Smooth muscle cell (in vitro differentiated cells): ENCODE measurements at regions not wholly inside any gene's neighbourhood (a gene's known extent, or its start where the extent isn't known, plus 50 kb on each side); places are given as distances from the start of the nearest gene placed in this dataset.
"Not testable (repeated sequence)": the region's sequence is repeated elsewhere in the genome, so short reads cannot be mapped to it uniquely, and the experiment has no call there.

ENCODE experiments used
- DNase-seq: peaks from one replicate; lab custom pipeline; 2025; ENCODE audit not compliant: unreplicated experiment; lab: John Stamatoyannopoulos, UW
- H2AFZ ChIP-seq: fragments of 200-600 bp; sonication (generic); 2 replicates; pipeline ENCODE4 v1.6.0; 2016; ENCODE audit warnings: antibody characterized with exemption, low read depth, mild to moderate bottlenecking
- H3F3A ChIP-seq: fragments of 200-600 bp; sonication (generic); 2 replicates; pipeline ENCODE4 v1.6.0; 2017; ENCODE audit warnings: antibody characterized with exemption, low read depth
- H3K27ac ChIP-seq: fragments of 200-600 bp; sonication (generic); 2 replicates; pipeline ENCODE4 v1.5.1; 2016; ENCODE audit warnings: low read depth, mild to moderate bottlenecking
- H3K27me3 ChIP-seq: fragments of 200-600 bp; sonication (generic); 2 replicates; pipeline ENCODE4 v1.6.1; 2016; ENCODE audit warnings: low read depth, mild to moderate bottlenecking
- H3K36me3 ChIP-seq: fragments of 200-600 bp; sonication (generic); 2 replicates; pipeline ENCODE4 v1.5.1; 2016; ENCODE audit warnings: low read depth
- H3K4me1 ChIP-seq: fragments of 200-600 bp; sonication (generic); 2 replicates; pipeline ENCODE4 v1.5.1; 2016; ENCODE audit warnings: low read depth
- H3K4me2 ChIP-seq: fragments of 200-600 bp; sonication (generic); 2 replicates; pipeline ENCODE4 v1.6.0; 2016; ENCODE audit warnings: mild to moderate bottlenecking
- H3K4me3 ChIP-seq: fragments of 200-600 bp; sonication (generic); 2 replicates; pipeline ENCODE4 v1.5.1; 2016; ENCODE audit warnings: mild to moderate bottlenecking
- H3K79me2 ChIP-seq: fragments of 200-600 bp; sonication (generic); 2 replicates; pipeline ENCODE4 v1.6.0; 2016; ENCODE audit warnings: low read depth, mild to moderate bottlenecking
- H3K9ac ChIP-seq: fragments of 200-600 bp; sonication (generic); 2 replicates; pipeline ENCODE4 v1.6.0; 2016; ENCODE audit warnings: low read depth
- H3K9me3 ChIP-seq: fragments of 200-600 bp; sonication (generic); replicated peaks from 2 replicates; pipeline ENCODE4 v1.5.1; 2016; ENCODE audit warnings: low read depth
- H4K20me1 ChIP-seq: fragments of 200-600 bp; sonication (generic); 2 replicates; pipeline ENCODE4 v1.6.0; 2016; ENCODE audit warnings: low read depth
- CTCF ChIP-seq: fragments of 200-600 bp; sonication (generic); IDR thresholded peaks from 2 replicates; pipeline ENCODE4 v1.5.1; 2017; ENCODE audit warnings: borderline replicate concordance, mild to moderate bottlenecking, antibody characterized with exemption; ENCODE audit not compliant: insufficient read depth, poor library complexity, severe bottlenecking
- WGBS: methylation state at CpG from one replicate; pipeline ENCODE4 v1.1.7; 2016; ENCODE audit warnings: low lambda C conversion rate; 5-methylcytosine and 5-hydroxymethylcytosine counted together

DNA sequence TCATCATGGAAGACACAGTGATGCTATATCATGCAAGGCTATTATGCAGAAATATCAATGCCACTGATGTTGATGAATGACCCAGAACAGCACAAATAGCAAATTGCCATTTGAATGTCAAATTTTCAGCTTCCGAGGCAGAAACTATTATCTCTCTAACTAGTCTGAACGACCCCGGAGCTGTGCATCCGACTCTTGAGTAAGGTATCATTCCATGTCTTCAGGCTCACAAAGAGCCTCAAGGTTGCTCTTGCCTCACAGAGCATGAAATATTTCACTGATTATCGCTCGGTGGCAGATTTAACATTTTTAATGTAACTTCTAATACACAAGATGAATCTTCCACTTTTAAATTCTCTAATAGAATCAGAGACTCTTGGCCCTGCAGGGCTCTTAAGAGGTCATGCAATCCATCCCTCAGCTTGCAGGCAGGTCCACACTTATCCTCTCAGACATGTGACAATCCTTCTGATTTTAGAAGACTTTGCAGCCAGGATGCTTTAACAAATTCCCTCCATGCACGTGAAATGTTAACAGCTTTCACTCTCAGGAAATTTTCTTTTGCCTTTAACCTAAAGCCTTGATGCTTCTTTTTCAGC lies 221.0 kb downstream of the FRK start:
- TF ChIP-seq CTCF: no peak
- no peak for DNase-seq
- H4K20me1 ChIP-seq: no peaks in the 10 kb centered on the region
- no peak overlapping the region for H3K4me2 ChIP-seq
- no peaks in the 10 kb centered on the region for H3K79me2 ChIP-seq
- 93% methylated on average over 7 of the region's 7 CpGs for WGBS
- no peak overlapping the region for H3K27ac ChIP-seq
- H3F3A ChIP-seq: no peaks in the 10 kb centered on the region
- H3K9ac ChIP-seq: no peak overlapping the region
- H3K4me3 ChIP-seq: no peak overlapping the region
- no peak overlapping the region for H2AFZ ChIP-seq
- no peaks in the 10 kb centered on the region for H3K36me3 ChIP-seq
- no peaks in the 10 kb centered on the region for H3K9me3 ChIP-seq
- H3K4me1 ChIP-seq: no peaks in the 10 kb centered on the region
- no peaks in the 10 kb centered on the region for H3K27me3 ChIP-seq

DNA sequence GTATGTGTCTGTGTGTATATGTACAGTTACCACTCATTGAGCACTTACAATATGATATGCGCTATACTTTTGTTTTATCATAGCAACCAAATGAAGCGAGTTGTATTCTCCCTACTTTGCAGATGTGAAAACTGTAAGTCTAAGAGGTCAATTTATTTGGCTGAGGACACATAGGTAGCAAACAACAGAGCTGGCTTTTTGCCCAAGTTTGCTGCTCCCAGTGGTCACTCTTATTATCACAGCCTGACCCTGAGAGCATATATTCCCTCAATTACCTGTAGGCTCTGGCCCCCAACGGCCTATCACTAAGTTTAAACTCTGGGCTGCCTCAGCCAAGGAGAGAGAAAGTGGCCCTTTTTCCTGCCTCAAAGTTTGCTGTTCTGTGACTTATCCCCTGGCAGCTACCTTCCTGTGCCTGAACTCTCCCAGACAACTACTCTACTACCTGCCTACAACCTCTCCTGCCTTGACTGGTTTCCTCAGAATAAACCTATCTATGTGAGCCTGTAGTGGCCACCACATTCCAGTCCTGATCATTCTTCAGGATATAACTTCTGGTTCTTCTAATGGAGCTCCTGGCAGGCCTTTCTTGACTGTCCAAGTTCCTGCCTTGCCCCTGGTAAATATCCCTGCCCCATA lies 221.8 kb downstream of the FRK start:
- H3K9me3 ChIP-seq: no peaks in the 10 kb centered on the region
- no peak overlapping the region for H2AFZ ChIP-seq
- DNase-seq: no peak
- no peaks in the 10 kb centered on the region for H3K27me3 ChIP-seq
- H3K27ac ChIP-seq: no peak overlapping the region
- TF ChIP-seq CTCF: peak; percentile 39
- no peaks in the 10 kb centered on the region for H3F3A ChIP-seq
- H3K4me1 ChIP-seq: no peaks in the 10 kb centered on the region
- no peaks in the 10 kb centered on the region for H3K36me3 ChIP-seq
- H4K20me1 ChIP-seq: no peaks in the 10 kb centered on the region
- no peak overlapping the region for H3K4me3 ChIP-seq
- no peak overlapping the region for H3K9ac ChIP-seq
- no peak overlapping the region for H3K4me2 ChIP-seq
- no peaks in the 10 kb centered on the region for H3K79me2 ChIP-seq
- WGBS: 60% methylated on average over 3 of the region's 3 CpGs

GRCh38 chr6:115838216-115838615 lies 222.5 kb downstream of the FRK start:
- H3K9me3 ChIP-seq: no peaks in the 10 kb centered on the region
- no peaks in the 10 kb centered on the region for H4K20me1 ChIP-seq
- no peak overlapping the region for H2AFZ ChIP-seq
- H3K27me3 ChIP-seq: no peaks in the 10 kb centered on the region
- no peak overlapping the region for H3K27ac ChIP-seq
- H3F3A ChIP-seq: no peaks in the 10 kb centered on the region
- H3K4me1 ChIP-seq: no peaks in the 10 kb centered on the region
- TF ChIP-seq CTCF: no peak
- no peaks in the 10 kb centered on the region for H3K36me3 ChIP-seq
- 93% methylated on average over 4 of the region's 4 CpGs for WGBS
- H3K9ac ChIP-seq: no peak overlapping the region
- H3K4me3 ChIP-seq: no peak overlapping the region
- H3K4me2 ChIP-seq: no peak overlapping the region
- no peaks in the 10 kb centered on the region for H3K79me2 ChIP-seq
- no peak for DNase-seq

DNA sequence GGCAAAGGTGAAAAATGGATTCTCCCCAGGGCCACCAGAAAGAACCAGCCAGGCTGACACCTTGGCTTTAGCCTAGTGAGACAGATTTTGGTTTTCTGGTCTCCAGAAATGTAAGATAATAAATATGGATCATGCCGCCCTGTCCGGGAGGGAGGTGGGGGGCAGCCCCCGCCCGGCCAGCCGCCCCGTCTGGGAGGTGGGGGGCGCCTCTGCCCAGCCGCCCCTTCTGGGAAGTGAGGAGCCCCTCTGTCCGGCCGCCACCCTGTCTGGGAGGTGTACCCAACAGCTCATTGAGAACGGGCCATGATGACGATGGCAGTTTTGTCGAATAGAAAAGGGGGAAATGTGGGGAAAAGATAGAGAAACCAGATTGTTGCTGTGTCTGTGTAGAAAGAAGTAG lies 224.3 kb downstream of the FRK start:
- H4K20me1 ChIP-seq, H3K27me3 ChIP-seq, H3F3A ChIP-seq, H3K36me3 ChIP-seq, DNase-seq, H3K4me2 ChIP-seq, H3K4me1 ChIP-seq, H3K4me3 ChIP-seq, H2AFZ ChIP-seq, H3K9me3 ChIP-seq, H3K9ac ChIP-seq, H3K27ac ChIP-seq, H3K79me2 ChIP-seq: not testable (repeated sequence)
- 97% methylated on average over 13 of the region's 13 CpGs for WGBS
